HuH-7 (cell line): ENCODE measurements at regions not wholly inside any gene's neighbourhood (a gene's known extent, or its start where the extent isn't known, plus 50 kb on each side); places are given as distances from the start of the nearest gene placed in this dataset.

Source experiments
- DNase-seq: peaks from one replicate; pipeline ENCODE4 v3.0.0; 2011; ENCODE audit warnings: low spot score

- no peak for DNase-seq
These were observed 630.9 kb downstream of the NYAP2 start for GRCh38 chr2:226030369-226030768.

DNA sequence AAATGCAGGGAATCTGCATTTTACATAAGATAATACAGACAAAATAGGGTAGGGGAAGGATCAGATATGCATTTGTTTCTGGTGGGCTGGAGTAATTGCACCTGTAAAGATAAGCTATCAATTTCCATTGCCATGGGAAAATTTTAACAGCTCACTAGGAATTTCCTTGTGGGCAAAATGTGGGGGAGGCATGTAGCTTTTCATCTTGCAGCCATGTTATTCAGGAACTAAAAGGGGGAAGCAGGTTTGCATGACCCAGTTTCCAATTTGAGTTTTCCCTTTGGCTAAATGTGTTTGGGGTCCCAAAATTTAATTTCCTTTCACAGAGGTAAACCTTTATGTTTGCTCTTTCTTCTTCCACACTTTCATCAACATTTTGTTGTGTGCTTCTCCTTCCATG lies 624.4 kb downstream of the NYAP2 start:
- DNase-seq: no peak

- no peak for DNase-seq
These were observed 623.9 kb downstream of the NYAP2 start for GRCh38 chr2:226023383-226023782.

GRCh38 chr2:226020956-226021355 lies 621.4 kb downstream of the NYAP2 start:
- DNase-seq: no peak

- no peak for DNase-seq
These were observed 620.7 kb downstream of the NYAP2 start for GRCh38 chr2:226020176-226020575.

DNA sequence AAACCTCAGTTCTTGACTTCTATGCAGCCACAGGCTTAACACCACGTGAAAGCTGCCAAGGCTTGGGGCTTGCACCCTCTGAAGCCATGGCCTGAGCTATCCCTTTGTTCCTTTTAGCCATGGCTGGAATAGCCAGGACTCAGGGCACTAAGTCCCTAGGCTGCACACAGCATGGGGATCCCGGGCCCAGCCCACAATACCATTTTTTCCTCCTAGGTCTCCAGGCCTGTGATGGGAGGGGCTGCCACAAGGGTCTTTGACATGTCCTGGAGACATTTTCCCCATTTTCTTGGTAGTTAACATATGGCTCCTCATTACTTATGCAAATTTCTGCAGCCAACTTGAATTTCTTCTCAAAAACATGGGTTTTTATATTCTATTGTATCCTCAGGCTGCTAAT lies 619.1 kb downstream of the NYAP2 start:
- DNase-seq: no peak

DNA sequence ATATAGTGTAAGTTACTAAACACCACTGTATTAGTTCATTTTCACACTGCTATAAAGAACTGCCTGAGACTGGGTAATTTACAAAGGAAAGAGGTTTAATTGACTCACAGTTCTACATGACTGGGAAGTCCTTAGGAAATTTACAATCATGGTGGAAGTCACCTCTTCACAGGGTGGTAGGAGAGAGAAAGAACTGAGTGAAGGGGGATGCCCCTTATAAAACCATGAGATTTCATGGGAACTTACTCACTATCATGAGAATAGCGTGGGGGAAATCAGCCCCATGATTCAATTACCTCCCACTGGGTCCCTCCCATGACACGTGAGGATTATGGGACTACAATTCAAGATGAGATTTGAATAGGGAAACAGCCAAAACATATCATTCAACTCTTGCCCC lies 618.0 kb downstream of the NYAP2 start:
- no peak for DNase-seq

DNA sequence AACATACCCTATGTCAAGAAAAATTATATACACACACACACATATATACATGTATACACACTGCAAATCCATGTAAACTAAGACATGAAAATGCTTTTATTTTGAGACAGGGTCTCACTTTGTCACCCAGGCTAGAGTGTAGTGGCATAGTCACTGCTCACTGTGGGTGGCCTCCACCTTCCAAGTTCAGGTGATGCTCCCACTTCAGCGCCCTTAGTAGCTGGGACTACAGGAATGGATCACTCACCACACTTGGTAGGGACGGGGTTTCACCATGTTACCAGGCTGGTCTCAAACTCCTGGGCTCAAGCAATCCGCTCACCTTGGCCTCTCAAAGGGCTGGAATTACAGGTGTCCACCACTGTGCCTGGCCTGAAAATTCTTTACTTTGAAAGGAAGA lies 617.6 kb downstream of the NYAP2 start:
- DNase-seq: no peak

- no peak for DNase-seq
These were observed 612.4 kb downstream of the NYAP2 start for GRCh38 chr2:226011716-226012450.

DNA sequence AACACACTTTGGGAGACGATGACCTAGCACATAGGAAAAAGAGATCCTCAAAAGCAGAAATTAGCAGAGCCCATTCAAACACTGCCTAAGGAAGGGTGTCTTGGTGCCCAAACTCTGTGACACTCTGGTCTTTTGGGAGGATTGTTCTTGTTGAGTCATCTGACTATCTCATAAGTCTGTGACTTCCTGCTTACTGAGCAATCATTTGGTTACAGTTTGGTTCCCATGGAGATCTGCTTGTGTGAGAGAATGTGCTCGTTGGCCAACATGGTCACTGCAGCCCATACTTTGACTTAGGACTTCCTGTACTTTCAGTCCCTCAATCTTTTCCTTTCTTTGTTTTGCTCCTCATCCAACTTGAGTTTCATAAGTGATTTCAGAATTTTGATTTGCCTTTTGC lies 602.9 kb downstream of the NYAP2 start:
- DNase-seq: no peak

DNA sequence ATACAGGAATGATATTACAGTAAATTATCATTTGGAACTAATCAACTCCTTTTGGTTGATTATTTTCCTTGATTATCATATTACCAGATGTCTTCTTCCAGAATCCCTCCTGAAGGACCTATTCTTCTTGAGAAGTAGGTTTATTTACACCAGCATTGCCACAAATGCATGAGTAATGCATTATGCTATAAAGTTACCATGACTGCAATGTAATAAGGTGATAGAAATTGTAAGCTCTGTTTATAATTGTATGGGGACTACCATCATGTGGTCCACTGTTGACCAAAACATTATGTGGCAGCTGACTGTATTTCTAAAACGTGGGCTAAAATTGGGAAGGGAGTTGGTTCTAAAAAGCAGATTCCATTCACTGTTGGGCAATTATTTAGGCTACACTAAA lies 602.2 kb downstream of the NYAP2 start:
- no peak for DNase-seq

DNA sequence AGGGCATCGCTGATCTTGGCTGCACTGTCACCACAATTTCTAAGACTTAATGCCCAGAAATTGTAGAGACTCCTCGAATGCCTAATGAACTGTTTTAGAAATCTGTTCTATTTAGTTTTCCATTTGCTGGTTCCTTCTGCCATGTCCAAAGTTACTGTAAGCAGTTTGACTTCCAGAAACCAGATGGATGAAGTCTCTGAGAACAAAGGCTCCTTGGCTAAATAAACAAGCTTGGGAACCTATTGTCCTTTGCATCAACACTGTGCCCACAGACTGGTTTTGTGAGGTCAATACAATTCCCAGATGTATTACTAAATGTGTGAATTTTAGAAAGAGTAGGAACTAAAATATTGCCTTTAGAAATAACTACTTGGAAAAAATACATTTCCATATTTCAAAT lies 600.2 kb downstream of the NYAP2 start:
- no peak for DNase-seq

DNA sequence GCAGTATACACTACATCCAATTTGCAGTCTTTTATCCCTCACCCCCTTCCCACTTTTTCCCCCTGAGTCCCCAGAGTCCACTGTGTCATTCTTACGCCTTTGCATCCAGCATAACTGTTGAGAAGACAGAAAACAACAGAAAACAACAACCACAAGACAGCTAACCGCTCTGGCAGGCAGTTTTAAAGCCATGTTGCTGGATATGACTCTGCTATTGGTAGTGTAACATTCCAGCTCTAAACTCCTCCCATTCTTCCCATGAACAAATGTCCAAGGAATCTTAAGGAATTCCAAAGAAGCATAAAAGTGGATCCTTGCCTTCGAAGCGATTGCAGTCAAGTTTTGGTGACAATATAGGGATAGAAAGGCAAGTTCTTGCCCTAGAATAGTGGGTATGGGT lies 599.1 kb downstream of the NYAP2 start:
- DNase-seq: no peak

GRCh38 chr2:225998116-225998515 lies 598.6 kb downstream of the NYAP2 start:
- no peak for DNase-seq

- no peak for DNase-seq
These were observed 596.9 kb downstream of the NYAP2 start for GRCh38 chr2:225996462-225996828.

- DNase-seq: no peak
These were observed 596.4 kb downstream of the NYAP2 start for GRCh38 chr2:225995796-225996461.

DNA sequence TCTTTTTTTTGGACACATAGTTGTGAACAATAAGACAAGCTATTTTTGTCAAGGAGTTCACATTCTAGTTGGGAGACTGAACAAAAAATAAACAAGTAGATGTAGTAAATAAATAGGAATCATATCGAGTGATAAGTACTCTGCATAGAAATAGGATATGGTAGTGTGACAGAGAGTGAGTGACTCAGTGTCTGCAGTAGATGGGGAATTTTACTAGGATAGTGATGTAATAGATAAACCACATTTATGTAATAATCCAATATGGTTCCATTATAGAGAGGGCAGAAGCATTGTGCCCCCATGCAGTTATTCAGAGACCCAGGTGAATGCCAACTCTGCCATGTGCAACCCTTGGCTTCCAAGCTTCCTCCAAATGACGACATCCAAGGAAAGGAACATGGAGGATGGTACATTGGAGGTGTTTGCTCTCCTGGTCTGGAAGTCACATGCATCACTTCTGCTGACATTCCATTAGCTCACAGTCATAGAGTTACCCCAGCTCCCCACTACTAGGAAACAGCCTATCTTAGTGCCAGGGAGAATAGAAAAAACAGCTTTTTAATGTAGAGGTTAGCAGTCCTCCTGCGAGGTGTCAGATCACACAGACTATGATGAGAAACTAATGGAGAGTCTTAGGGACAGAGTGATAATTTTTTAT lies 595.4 kb downstream of the NYAP2 start:
- DNase-seq: no peak

GRCh38 chr2:225993430-225993829 lies 593.9 kb downstream of the NYAP2 start:
- no peak for DNase-seq

GRCh38 chr2:225989809-225990208 lies 590.3 kb downstream of the NYAP2 start:
- no peak for DNase-seq

- DNase-seq: no peak
These were observed 580.9 kb downstream of the NYAP2 start for GRCh38 chr2:225980372-225980771.

- no peak for DNase-seq
These were observed 571.9 kb downstream of the NYAP2 start for GRCh38 chr2:225971433-225971832.

- DNase-seq: no peak
These were observed 549.4 kb downstream of the NYAP2 start for GRCh38 chr2:225948903-225949302.

GRCh38 chr2:225938991-225939390 lies 539.5 kb downstream of the NYAP2 start:
- no peak for DNase-seq
